ENCODE measurements at regions not wholly inside any gene's neighbourhood (a gene's known extent, or its start where the extent isn't known, plus 50 kb on each side); places are given as distances from the start of the nearest gene placed in this dataset.
A peak's percentile ranks its signal among the peaks of the same experiment; 100 is the strongest.

DNA sequence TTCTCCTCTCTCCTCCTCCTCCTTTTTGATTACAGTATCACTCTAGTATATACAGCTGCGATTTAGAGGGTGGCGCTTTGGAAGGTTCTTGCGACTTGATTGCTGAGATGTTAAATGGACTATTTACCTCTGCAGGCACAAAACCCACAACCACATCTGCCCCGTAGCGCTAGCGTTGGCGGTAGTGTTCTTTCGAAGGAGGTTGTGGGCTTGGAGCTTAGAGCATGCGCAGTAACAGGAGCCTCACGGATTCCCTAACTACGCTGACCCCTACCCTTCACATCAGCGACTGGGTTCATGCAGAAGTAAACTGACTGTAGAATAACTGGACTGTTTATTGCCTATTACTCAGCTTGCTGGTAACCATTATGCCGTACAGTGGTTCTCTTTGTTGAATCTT, 58.0 kb downstream of the CGGBP1 start:
- peak in 1 of 2 experiments; percentile 13 for DNase-seq (ENCODE audit: low read depth in 1 of 2, low spot score in 1 of 2)
- in situ Hi-C loops (cut with HindIII; ENCODE audit: low pct_unique_long_range_greater_than_20kb, low sequenced_read_pairs): no loop called here
- TF ChIP-seq JUND (IDR thresholded peaks at IDR 0.05; ENCODE audit: low read depth): no peak

DNA sequence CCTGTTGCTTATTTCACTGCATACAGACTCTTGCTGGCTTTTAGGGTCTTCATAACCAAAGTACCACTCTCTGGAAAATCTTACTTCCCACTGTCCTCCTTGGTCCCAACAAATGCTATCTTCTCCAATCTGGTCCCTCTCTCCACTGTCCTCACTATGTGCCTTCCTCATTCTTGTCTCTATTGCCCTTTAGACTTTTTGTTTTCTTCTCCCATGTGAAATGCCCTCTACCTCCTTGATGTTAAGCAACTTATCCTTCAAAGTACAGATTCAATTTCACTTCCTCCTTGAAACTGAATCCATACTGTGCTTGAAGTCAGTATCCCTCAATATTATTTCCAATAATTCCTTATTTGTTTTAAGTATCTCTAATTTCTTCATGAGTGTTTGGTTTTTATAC, 60.8 kb downstream of the CGGBP1 start:
- in situ Hi-C loops (cut with HindIII; ENCODE audit: low pct_unique_long_range_greater_than_20kb, low sequenced_read_pairs): no loop called here
- no peak for TF ChIP-seq JUND (IDR thresholded peaks at IDR 0.05; ENCODE audit: low read depth)
- no peak for DNase-seq (ENCODE audit: low read depth in 1 of 2, low spot score in 1 of 2)

DNA sequence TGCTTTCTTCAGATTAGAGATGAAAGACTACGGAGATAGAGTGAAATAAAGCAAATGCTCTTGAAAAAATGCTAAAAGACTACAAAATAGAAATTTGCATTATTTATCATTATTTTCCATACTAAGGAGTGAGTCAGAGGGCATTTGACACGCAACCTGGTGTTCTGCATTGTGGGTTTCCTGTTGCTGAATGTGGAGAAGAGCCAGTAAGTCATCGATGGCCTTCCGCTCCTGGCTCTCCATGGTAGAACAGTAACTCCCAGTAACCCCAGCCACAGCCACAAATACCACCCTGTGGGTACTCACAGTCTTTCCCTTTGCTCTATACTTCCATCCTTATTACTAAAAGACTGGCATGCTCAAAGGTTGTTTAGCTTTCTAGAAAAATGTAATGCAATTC, 61.5 kb downstream of the CGGBP1 start:
- in situ Hi-C loops (cut with HindIII; ENCODE audit: low pct_unique_long_range_greater_than_20kb, low sequenced_read_pairs): no loop called here
- no peak for DNase-seq (ENCODE audit: low read depth in 1 of 2, low spot score in 1 of 2)
- no peak for TF ChIP-seq JUND (IDR thresholded peaks at IDR 0.05; ENCODE audit: low read depth)

DNA sequence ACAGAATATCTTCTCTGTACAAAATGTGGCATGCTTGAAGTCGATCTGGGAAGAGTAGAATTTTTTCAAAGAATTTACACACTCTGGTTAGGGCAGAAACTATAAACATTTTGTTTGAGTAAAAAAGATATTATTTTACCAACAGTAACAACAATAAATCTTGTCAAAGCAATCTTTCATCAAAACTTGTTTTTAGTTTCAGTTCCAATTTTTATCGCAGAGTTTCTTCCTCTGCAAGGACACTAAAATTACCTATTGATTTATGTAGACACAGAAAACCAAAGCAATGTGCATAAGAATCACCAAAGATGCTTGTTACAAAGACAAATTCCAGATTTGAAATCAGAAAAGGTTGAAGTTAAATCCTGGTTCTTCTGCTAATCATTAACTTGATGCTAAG, 61.9 kb downstream of the CGGBP1 start:
- in situ Hi-C loops (cut with HindIII; ENCODE audit: low pct_unique_long_range_greater_than_20kb, low sequenced_read_pairs): no loop called here
- no peak for TF ChIP-seq JUND (IDR thresholded peaks at IDR 0.05; ENCODE audit: low read depth)
- DNase-seq (ENCODE audit: low read depth in 1 of 2, low spot score in 1 of 2): no peak

DNA sequence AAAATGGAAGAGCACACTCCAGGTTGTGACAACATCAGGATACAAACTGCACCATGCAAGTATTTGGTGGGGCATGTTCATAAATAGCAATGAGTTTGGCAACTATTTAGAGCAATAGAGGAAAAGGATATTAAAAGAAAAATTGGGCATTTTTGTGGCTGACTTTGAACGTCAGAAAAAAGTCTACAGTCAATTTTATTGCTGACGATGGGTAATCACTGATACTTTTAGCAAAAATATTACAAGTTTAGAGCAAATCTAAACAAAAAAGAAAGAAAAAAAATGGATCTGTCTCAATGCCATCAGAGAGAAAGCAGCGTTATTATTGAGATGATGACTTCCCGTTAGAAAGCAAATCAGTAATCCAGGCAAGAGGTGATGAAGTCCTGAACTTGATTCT, 65.2 kb downstream of the CGGBP1 start:
- in situ Hi-C loops (cut with HindIII; ENCODE audit: low pct_unique_long_range_greater_than_20kb, low sequenced_read_pairs): no loop called here
- no peak for DNase-seq (ENCODE audit: low read depth in 1 of 2, low spot score in 1 of 2)
- no peak for TF ChIP-seq JUND (IDR thresholded peaks at IDR 0.05; ENCODE audit: low read depth)

DNA sequence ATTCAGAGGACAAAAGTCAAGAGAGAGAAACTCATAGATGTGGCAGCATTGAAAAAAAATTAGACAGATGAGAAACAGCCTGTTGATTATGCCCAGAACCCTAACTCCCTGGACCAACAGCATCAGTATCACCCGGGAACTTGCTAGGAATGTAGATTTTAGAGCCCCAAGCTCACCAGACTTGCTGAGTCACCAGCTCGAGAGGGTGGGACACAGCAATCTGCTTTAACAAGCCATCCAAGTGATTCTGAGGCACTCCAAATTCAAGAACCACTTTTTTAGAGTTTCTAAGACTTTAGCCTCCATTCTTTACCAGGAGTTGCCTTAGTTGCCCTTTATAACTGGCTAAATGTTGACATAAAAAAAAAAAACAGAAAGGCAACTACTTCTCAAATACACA, 70.9 kb downstream of the CGGBP1 start:
- DNase-seq (ENCODE audit: low read depth in 1 of 2, low spot score in 1 of 2): no peak
- no peak for TF ChIP-seq JUND (IDR thresholded peaks at IDR 0.05; ENCODE audit: low read depth)
- in situ Hi-C loops (cut with HindIII; ENCODE audit: low pct_unique_long_range_greater_than_20kb, low sequenced_read_pairs): no loop called here

DNA sequence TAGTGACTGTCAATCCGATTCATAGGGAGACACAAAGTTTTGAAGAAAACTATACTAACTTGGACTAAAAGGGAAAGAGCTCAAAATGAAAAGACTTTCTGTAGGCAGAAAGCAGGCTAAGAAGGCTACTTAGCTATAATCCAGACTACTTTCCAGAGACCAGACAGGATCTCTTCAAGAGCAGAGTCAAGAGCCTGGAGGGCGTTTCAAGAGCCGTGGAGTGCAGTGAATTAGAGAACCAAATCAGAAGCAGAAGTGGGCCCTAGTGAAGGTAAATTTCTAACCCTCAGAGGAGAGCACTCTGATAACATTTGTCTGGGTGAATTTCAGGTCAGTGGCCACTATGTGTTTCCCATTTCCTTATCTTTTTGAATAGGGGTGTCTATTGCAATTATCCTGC, 76.4 kb downstream of the CGGBP1 start:
- TF ChIP-seq JUND (IDR thresholded peaks at IDR 0.05; ENCODE audit: low read depth): no peak
- DNase-seq (ENCODE audit: low read depth in 1 of 2, low spot score in 1 of 2): no peak
- in situ Hi-C loops (cut with HindIII; ENCODE audit: low pct_unique_long_range_greater_than_20kb, low sequenced_read_pairs): no loop called here

DNA sequence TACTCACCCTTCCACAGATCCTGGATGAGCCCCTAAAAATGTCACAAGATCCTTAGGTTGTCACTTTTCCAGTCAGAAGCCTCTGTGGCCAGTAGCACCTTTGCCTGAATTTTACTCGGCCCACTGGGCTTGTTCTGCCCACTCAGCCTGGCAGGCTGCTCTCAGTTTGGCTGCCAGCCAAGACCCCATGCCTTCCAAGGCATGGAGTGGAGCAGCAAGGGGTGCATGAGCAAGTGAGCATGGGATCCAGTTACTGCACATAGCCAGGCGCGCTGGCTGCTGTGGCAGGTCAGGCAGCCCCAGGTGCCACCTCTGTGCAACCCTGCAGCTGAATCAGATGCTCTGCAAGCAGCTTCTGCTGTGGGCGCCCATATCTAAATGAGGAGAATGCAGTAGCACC, 79.3 kb downstream of the CGGBP1 start:
- in situ Hi-C loops (cut with HindIII; ENCODE audit: low pct_unique_long_range_greater_than_20kb, low sequenced_read_pairs): no loop called here
- DNase-seq (ENCODE audit: low read depth in 1 of 2, low spot score in 1 of 2): no peak
- no peak for TF ChIP-seq JUND (IDR thresholded peaks at IDR 0.05; ENCODE audit: low read depth)

DNA sequence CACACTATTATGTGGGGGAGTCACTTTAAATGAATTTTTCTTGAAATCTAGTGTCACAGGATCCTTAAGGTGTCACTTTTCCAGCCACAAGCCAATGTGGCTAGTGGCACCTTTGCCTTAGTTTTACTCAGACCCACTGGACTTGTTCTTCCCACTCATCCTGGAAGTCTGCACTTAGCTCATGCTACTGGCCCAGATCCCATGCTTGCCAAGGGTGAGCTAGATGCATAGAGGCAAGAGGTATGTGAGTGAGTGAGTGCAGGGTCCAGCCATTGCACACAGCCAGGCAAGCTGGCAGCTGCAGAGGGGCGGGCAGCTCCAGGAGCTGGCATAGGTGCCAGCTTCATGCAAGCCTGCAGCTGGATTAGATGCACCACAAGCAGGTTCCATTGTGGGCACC, 81.0 kb downstream of the CGGBP1 start:
- in situ Hi-C loops (cut with HindIII; ENCODE audit: low pct_unique_long_range_greater_than_20kb, low sequenced_read_pairs): no loop called here
- no peak for TF ChIP-seq JUND (IDR thresholded peaks at IDR 0.05; ENCODE audit: low read depth)

DNA sequence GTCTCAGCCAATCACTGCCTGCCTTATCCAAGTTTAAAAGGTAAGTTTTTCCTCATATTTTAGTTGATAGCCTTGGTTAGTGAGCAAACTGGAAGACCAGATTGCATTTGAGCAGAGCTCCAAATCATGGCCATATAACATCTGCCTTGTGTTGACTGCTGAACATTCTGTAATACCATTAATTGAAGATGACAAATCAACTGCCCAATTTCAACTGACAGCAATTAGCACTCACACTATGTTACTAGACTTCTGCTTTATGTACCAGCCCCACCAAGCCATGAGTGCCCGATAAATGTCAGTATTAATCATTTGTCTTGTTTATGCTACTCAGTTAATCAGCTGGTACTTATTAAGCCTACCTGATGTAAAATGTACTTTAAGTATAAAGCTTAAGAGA, 83.1 kb downstream of the CGGBP1 start:
- no peak for TF ChIP-seq JUND (IDR thresholded peaks at IDR 0.05; ENCODE audit: low read depth)
- in situ Hi-C loops (cut with HindIII; ENCODE audit: low pct_unique_long_range_greater_than_20kb, low sequenced_read_pairs): no loop called here

More for the DNA sequence above, 81.0 kb downstream of the CGGBP1 start:
- DNase-seq (ENCODE audit: low read depth in 1 of 2, low spot score in 1 of 2): peak in 1 of 2 experiments; percentile 15

DNA sequence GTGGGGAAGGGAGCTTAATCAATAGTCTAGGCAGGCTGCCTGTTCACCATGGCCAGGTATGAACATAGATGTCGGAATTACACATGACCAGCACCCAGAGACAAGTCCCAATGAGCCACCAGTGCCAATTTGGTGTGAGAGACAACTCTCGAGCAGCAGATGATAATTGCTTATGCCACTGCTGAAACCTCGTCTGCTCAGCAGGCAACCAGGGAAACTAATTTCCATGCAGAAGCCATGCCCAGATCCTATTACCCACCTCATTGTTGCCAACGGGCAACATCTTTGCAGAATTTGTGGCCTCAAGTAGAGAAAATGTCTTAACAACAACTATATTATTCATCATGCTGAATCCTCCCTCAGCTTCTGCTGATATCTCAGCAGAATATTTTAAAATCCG, 84.9 kb downstream of the CGGBP1 start:
- in situ Hi-C loops (cut with HindIII; ENCODE audit: low pct_unique_long_range_greater_than_20kb, low sequenced_read_pairs): no loop called here
- TF ChIP-seq JUND (IDR thresholded peaks at IDR 0.05; ENCODE audit: low read depth): no peak
- no peak for DNase-seq (ENCODE audit: low read depth in 1 of 2, low spot score in 1 of 2)

More for the DNA sequence above, 83.1 kb downstream of the CGGBP1 start:
- no peak for DNase-seq (ENCODE audit: low read depth in 1 of 2, low spot score in 1 of 2)

DNA sequence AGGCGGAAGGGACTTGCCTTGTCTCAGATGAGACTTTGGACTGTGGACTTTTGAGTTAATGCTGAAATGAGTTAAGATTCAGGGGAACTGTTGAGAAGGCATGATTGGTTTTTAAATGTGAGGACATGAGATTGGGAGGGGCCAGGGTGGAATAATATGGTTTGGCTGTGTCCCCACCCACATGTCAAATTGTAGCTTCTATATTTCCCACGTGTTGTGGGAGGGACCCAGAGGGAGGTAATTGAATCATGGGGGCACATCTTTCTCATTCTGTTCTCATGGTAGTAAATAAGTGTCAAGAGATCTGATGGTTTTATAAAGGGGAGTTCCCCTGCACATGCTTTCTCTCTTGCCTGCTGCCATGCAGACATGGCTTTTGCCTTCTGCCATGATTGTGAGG, 89.2 kb downstream of the CGGBP1 start:
- no peak for TF ChIP-seq JUND (IDR thresholded peaks at IDR 0.05; ENCODE audit: low read depth)
- in situ Hi-C loops (cut with HindIII; ENCODE audit: low pct_unique_long_range_greater_than_20kb, low sequenced_read_pairs): no loop called here
- DNase-seq (ENCODE audit: low read depth in 1 of 2, low spot score in 1 of 2): no peak

DNA sequence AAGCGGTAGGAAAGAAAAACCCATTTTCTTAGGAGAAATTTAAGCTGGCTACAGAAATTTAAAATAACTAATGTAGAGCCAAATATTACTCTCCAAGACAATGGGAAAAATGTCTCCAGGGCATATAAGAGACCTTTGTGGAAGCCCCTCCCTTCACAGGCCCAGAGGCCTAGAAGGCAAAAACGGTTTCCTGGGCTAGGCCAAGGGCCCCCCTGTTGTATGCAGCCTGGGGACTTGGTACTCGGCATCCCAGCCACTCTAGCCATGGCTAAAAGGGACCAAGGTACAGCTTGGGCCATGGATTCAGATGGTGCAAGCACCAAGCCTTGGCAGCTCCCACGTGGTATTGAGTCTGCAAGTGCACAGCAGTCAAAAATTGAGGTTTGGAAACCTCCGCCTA, 90.1 kb downstream of the CGGBP1 start:
- DNase-seq (ENCODE audit: low read depth in 1 of 2, low spot score in 1 of 2): no peak
- no peak for TF ChIP-seq JUND (IDR thresholded peaks at IDR 0.05; ENCODE audit: low read depth)
- in situ Hi-C loops (cut with HindIII; ENCODE audit: low pct_unique_long_range_greater_than_20kb, low sequenced_read_pairs): no loop called here

DNA sequence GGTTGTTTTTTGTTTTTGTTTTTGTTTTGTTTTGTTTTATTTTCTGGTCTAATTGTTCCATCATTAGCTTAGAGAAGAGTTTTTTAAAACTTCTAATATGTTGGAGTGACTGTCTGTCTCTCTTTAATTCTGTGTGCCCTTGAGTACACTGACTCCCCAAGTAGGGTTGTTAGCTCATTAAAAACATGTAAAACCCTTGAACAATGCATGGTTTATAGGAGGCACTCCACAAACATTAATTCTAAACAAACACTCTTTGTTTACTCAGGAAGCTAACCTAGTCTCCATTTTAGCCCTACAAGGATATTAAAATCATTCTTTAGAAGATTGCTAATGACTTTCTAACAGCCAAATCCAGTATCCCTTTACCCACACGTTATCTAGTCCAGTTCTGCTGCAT, 100.5 kb downstream of the CGGBP1 start:
- in situ Hi-C loops (cut with HindIII; ENCODE audit: low pct_unique_long_range_greater_than_20kb, low sequenced_read_pairs): no loop called here
- DNase-seq (ENCODE audit: low read depth in 1 of 2, low spot score in 1 of 2): no peak
- no peak for TF ChIP-seq JUND (IDR thresholded peaks at IDR 0.05; ENCODE audit: low read depth)

All from T47D (cell line).